ENCODE measurements at regions not wholly inside any gene's neighbourhood (a gene's known extent, or its start where the extent isn't known, plus 50 kb on each side); places are given as distances from the start of the nearest gene placed in this dataset.

GRCh38 chr11:44466531-44467205, 98.8 kb upstream of the CD82 start:
- Histone ChIP-seq H3K4me1 (ENCODE audit: insufficient read depth, low read length) (0 out of 2 replicates have a peak, but pooled peaks cover 5% of the 10 kb centered on the region), H3K9ac (ENCODE audit: extremely low read depth, insufficient read length, low read length) (no peak overlapping the region), H3T11ph (ENCODE audit: low read length) (no peak overlapping the region), H4K5ac (ENCODE audit: insufficient read length, low read depth, low read length) (no peak overlapping the region), H3K27me3 (ENCODE audit: insufficient read depth, low read length) (no peaks in the 10 kb centered on the region), H3K23ac (ENCODE audit: insufficient read length, low read depth, low read length) (no peak overlapping the region), H4K8ac (replicated peaks; ENCODE audit: insufficient read length, low read depth, low read length) (no peak overlapping the region), H3K9me3 (ENCODE audit: control insufficient read depth, low read depth, low read length) (no peaks in the 10 kb centered on the region), H3K18ac (ENCODE audit: insufficient read length, low read depth, low read length) (no peak overlapping the region), H3K4ac (ENCODE audit: low read depth, low read length) (peak overlapping the region; percentile 41; the same call in 1 of the 2 replicates), H2BK15ac (ENCODE audit: low read depth, low read length) (no peak overlapping the region; the same call in 1 of the 2 replicates), H2AFZ (ENCODE audit: low read length) (no peak overlapping the region), H2BK12ac (ENCODE audit: insufficient read length, low read depth, low read length) (no peak overlapping the region), H4K20me1 (ENCODE audit: control insufficient read depth, insufficient read depth, insufficient read length) (no peaks in the 10 kb centered on the region), H3K14ac (ENCODE audit: insufficient read depth, low read length) (peak overlapping the region; percentile 18; the same call in 1 of the 2 replicates), H2BK5ac (ENCODE audit: insufficient read length, low read length) (no peak overlapping the region), H3K56ac (ENCODE audit: insufficient read length, low read depth, low read length) (no peak overlapping the region), H2AK5ac (ENCODE audit: insufficient read length, low read length) (no peak overlapping the region), H3K23me2 (ENCODE audit: insufficient read length, low read depth, low read length, poor library complexity, severe bottlenecking) (no peaks in the 10 kb centered on the region), H3K79me1 (ENCODE audit: insufficient read depth, low read depth, low read length, poor library complexity, severe bottlenecking) (no peaks in the 10 kb centered on the region), H3K4me2 (ENCODE audit: insufficient read depth, insufficient read length, low read length) (no peak overlapping the region), H4K91ac (ENCODE audit: insufficient read length, low read depth, low read length) (no peak overlapping the region), H3K79me2 (ENCODE audit: insufficient read depth, low read length) (no peaks in the 10 kb centered on the region), H3K27ac (ENCODE audit: insufficient read length, low read depth, low read length) (no peak overlapping the region), H2BK120ac (ENCODE audit: low read depth, low read length, poor library complexity, severe bottlenecking) (no peak overlapping the region), H2BK20ac (ENCODE audit: low read depth, low read length, poor library complexity, severe bottlenecking) (no peak overlapping the region)
- H3K36me3 Mint-ChIP-seq (ENCODE audit: insufficient read depth in 1 of 3, low read depth in 3 of 3) = peaks cover 2 to 16% (median 6%) of the 10 kb centered on the region in 3 experiments; a peak in 6 of 7 replicates
- DNase-seq = no peak
- peaks cover 19 to 25% of the 10 kb centered on the region in 2 experiments for H3K4me1 Mint-ChIP-seq
- TF ChIP-seq CTCF (conservative IDR thresholded peaks at IDR 0.05) = no peak
- H3K9me3 Mint-ChIP-seq = peaks cover 26 to 35% of the 10 kb centered on the region in 2 experiments
- no peak overlapping the region for H3K4me3 Mint-ChIP-seq
- WGBS (ENCODE audit: extremely low coverage, insufficient read length, low lambda C conversion rate) = no CpG with 5 or more reads among the region's 24 CpGs
- H3K27me3 Mint-ChIP-seq (ENCODE audit: low read depth) = peaks cover 19% of the 10 kb centered on the region
- H3K27ac Mint-ChIP-seq = peak overlapping the region in 2 of 3 experiments; percentile 1 to 11; a peak in 4 of 7 replicates
